OCI-LY1 (cell line): ENCODE measurements at regions not wholly inside any gene's neighbourhood (a gene's known extent, or its start where the extent isn't known, plus 50 kb on each side); places are given as distances from the start of the nearest gene placed in this dataset.

Experiments used
- H2AFZ ChIP-seq: fragments of 200-600 bp; sonication (generic), shearing (Covaris generic); 2 replicates; pipeline ENCODE4 v1.6.0; 2014; ENCODE audit warnings: antibody characterized with exemption, mild to moderate bottlenecking, low read length
- H3F3A ChIP-seq: fragments of 200-600 bp; sonication (generic), shearing (Covaris generic); 2 replicates; pipeline ENCODE4 v1.6.0; 2014; ENCODE audit warnings: mild to moderate bottlenecking, antibody characterized with exemption, low read length, moderate library complexity; ENCODE audit not compliant: insufficient read depth
- H3K27ac ChIP-seq: fragments of 200-600 bp; sonication (generic); 2 replicates; pipeline ENCODE4 v1.5.1; 2014; ENCODE audit warnings: low read length, mixed run types, mild to moderate bottlenecking, low read depth; ENCODE audit not compliant: poor library complexity, severe bottlenecking
- H3K27me3 ChIP-seq: fragments of 200-600 bp; sonication (generic); 2 replicates; pipeline ENCODE4 v1.6.0; 2014; ENCODE audit warnings: antibody characterized with exemption, mild to moderate bottlenecking, low read length, moderate library complexity; ENCODE audit not compliant: insufficient read depth
- H3K36me3 ChIP-seq: fragments of 200-600 bp; sonication (generic); 2 replicates; pipeline ENCODE4 v1.6.1; 2014; ENCODE audit warnings: mild to moderate bottlenecking, antibody characterized with exemption, low read length, moderate library complexity, mixed read lengths; ENCODE audit not compliant: insufficient read depth
- H3K4me1 ChIP-seq: fragments of 200-600 bp; sonication (generic); 2 replicates; pipeline ENCODE4 v1.5.1; 2014; ENCODE audit warnings: mild to moderate bottlenecking, low read length, moderate library complexity; ENCODE audit not compliant: insufficient read depth, severe bottlenecking
- H3K4me2 ChIP-seq: fragments of 200-600 bp; sonication (generic), shearing (Covaris generic); 2 replicates; pipeline ENCODE4 v1.6.1; 2014; ENCODE audit warnings: low read length
- H3K4me3 ChIP-seq: fragments of 200-600 bp; sonication (generic); 2 replicates; pipeline ENCODE4 v1.5.1; 2014; ENCODE audit warnings: low read length, low read depth, mild to moderate bottlenecking, mixed read lengths; ENCODE audit not compliant: poor library complexity, severe bottlenecking
- H3K79me2 ChIP-seq: fragments of 200-600 bp; shearing (Covaris generic); 2 replicates; pipeline ENCODE4 v1.6.1; 2016; ENCODE audit warnings: mixed run types, low read length, mixed read lengths; ENCODE audit not compliant: insufficient read depth
- H3K9ac ChIP-seq: fragments of 200-600 bp; sonication (generic), shearing (Covaris generic); 2 replicates; pipeline ENCODE4 v1.6.1; 2014; ENCODE audit warnings: mild to moderate bottlenecking, low read length, mixed read lengths
- H3K9me2 ChIP-seq: fragments of 200-600 bp; sonication (generic), shearing (Covaris generic); 2 replicates; pipeline ENCODE4 v1.6.1; 2014; ENCODE audit warnings: low read depth, mild to moderate bottlenecking, low read length, mixed read lengths
- H3K9me3 ChIP-seq: fragments of 200-600 bp; shearing (Covaris generic); 2 replicates; pipeline ENCODE4 v1.6.1; 2014; ENCODE audit warnings: low read length, mixed read lengths
- H4K20me1 ChIP-seq: fragments of 200-600 bp; sonication (generic), shearing (Covaris generic); 2 replicates; pipeline ENCODE4 v1.6.0; 2016; ENCODE audit warnings: mild to moderate bottlenecking, low read length; ENCODE audit not compliant: insufficient read depth
- EZH2 ChIP-seq: fragments of 200-600 bp; sonication (generic), shearing (Covaris generic); IDR thresholded peaks from 2 replicates; pipeline ENCODE4 v1.8.0; 2017; ENCODE audit warnings: borderline replicate concordance, mixed run types, mild to moderate bottlenecking, antibody characterized with exemption, low read length, moderate library complexity, mixed read lengths
- TF ChIP-seq, protein P1 (sequence below): fragments of 200-600 bp; sonication (generic), shearing (Covaris generic); IDR thresholded peaks from 2 replicates; pipeline ENCODE4 v1.5.1; 2017; ENCODE audit warnings: mild to moderate bottlenecking, antibody characterized with exemption, low read length, moderate library complexity, mixed read lengths

DNA sequence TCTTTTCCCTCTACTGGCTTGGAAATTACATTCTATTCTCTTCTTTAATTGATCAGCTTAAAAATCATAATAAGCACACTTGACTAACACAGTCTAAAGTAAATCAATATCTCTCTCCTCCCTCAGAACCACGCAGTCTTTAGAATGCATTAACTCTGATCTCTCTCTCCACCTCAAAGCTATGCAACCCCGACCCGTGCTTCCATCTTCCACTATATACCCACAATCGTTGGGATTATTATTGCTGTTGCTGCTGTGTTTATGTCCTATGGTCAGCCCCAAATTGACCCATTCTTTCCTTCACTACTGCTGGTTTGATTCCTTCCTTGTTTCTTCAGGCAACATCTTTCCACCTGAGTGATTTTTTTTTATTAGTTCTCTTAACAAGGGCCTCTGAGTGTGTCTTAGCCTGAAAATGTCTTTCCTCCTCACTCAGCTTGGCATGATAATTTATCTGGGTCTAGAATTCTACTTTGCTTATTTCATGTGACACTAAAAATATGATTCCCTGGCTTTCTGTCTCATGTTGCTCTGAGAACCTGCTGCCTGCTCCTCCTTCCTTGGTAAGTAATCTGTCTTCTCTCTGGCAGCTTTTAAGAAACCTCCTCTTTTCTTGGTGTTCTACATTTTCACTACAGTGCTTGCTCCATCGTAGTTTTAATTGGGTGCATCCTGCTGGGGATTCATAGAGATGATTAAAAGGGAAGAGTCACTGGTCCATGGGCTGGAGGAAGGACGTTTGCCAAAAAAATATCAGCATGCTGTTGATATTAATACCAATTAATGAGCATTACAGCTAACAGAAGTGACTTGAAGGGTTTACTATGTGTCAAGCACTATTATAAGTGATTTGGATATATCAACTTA is 472.2 kb downstream of the MATN1 start:
- Histone ChIP-seq H3K79me2 (no peaks in the 10 kb centered on the region), H2AFZ (no peak overlapping the region), H3F3A (no peaks in the 10 kb centered on the region), H3K9me2 (no peaks in the 10 kb centered on the region), H3K4me1 (no peaks in the 10 kb centered on the region), H3K36me3 (no peaks in the 10 kb centered on the region), H3K9me3 (no peaks in the 10 kb centered on the region), H3K4me3 (no peak overlapping the region), H3K27ac (no peak overlapping the region), H3K9ac (no peak overlapping the region), H3K4me2 (no peak overlapping the region), H3K27me3 (no peaks in the 10 kb centered on the region), H4K20me1 (no peaks in the 10 kb centered on the region)
- no peak for TF ChIP-seq EZH2
- TF ChIP-seq, protein P1, sequence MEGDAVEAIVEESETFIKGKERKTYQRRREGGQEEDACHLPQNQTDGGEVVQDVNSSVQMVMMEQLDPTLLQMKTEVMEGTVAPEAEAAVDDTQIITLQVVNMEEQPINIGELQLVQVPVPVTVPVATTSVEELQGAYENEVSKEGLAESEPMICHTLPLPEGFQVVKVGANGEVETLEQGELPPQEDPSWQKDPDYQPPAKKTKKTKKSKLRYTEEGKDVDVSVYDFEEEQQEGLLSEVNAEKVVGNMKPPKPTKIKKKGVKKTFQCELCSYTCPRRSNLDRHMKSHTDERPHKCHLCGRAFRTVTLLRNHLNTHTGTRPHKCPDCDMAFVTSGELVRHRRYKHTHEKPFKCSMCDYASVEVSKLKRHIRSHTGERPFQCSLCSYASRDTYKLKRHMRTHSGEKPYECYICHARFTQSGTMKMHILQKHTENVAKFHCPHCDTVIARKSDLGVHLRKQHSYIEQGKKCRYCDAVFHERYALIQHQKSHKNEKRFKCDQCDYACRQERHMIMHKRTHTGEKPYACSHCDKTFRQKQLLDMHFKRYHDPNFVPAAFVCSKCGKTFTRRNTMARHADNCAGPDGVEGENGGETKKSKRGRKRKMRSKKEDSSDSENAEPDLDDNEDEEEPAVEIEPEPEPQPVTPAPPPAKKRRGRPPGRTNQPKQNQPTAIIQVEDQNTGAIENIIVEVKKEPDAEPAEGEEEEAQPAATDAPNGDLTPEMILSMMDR, result no peak

DNA sequence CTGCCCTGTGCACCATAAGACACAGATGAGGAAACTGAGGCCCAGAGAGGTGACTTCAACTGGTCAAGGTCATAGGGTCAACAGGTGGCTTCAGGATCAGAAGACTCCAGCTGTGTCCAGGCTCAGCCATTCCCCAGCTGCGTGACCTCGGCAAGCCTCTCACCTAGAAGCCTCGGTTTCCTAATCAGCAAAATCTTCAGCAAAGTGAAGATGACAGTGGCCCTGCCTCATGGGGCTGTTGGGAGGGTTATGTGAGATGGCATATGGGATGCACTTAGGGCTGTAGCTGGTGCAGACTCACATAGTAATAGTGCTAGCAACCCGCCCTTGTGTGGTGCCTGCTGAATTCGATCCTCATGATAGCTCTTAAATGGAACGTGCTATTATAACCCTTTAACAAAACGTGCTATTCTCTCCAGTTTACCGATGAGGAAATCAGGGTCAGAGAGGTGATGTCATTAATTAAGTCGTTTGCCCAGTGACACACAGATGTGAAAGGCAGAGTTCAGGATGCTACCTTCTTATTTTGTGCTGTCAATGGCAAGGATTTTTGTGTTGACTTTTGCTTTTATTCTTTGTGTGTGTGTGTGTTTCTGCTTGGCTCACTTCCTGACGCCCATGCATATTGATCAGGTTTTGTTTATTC is 472.9 kb downstream of the MATN1 start:
- H4K20me1 ChIP-seq, result no peaks in the 10 kb centered on the region
- no peaks in the 10 kb centered on the region for H3K4me1 ChIP-seq
- no peak overlapping the region for H3K4me3 ChIP-seq
- H2AFZ ChIP-seq, result no peak overlapping the region
- H3K4me2 ChIP-seq, result no peak overlapping the region
- H3K27ac ChIP-seq, result no peak overlapping the region
- no peak for TF ChIP-seq EZH2
- TF ChIP-seq, protein P1, result no peak
- no peaks in the 10 kb centered on the region for H3K27me3 ChIP-seq
- H3K9me2 ChIP-seq, result no peaks in the 10 kb centered on the region
- H3K9ac ChIP-seq, result no peak overlapping the region
- H3K79me2 ChIP-seq, result no peaks in the 10 kb centered on the region
- H3K36me3 ChIP-seq, result no peaks in the 10 kb centered on the region
- no peaks in the 10 kb centered on the region for H3K9me3 ChIP-seq
- H3F3A ChIP-seq, result no peaks in the 10 kb centered on the region

DNA sequence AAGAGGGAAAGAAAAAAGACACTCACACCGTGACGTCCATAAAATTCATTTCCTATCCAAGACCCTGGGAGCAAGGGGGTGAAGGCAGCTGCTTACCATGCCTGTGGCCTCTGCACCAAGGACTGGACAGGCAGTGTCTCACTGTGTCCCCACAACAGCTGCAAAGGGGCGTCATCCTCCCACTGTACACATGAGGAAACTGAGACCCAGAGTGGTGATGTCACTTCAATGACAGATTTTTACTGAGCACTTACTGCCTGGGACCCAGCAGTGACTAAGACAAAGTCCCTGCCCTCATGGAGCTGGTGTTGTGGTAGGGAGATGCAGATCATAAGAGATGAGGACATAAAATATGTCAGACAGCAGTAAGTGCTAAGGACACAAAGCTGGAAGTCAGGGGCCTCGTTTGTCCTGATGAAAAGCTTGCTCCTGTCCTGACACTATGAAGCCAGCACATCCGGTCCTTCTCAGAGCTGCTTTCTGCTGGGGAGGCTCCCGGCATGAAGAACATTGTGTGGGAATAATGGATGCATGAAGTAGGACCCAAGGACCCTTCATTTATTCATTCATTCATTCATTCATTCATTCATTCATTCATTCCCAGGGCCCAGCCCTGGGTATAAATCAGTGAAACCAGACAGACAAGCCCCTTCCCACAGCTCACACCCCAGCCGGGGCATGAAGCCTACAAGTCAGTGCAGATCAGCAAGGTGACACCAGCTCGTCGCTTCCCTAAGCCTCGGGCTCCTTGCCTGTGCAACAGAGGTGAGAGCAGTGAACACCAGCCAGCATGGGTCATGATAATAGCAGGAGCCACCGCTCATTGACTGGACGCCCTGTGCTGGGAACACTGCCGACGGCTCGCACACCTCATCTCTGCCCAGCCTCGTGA is 473.7 kb downstream of the MATN1 start:
- H3K9me3 ChIP-seq, result no peaks in the 10 kb centered on the region
- H3K9me2 ChIP-seq, result no peaks in the 10 kb centered on the region
- no peak overlapping the region for H3K27ac ChIP-seq
- H3K36me3 ChIP-seq, result no peaks in the 10 kb centered on the region
- no peaks in the 10 kb centered on the region for H3F3A ChIP-seq
- H3K9ac ChIP-seq, result no peak overlapping the region
- no peak for TF ChIP-seq EZH2
- TF ChIP-seq, protein P1, result no peak
- H3K4me2 ChIP-seq, result no peak overlapping the region
- H4K20me1 ChIP-seq, result no peaks in the 10 kb centered on the region
- no peaks in the 10 kb centered on the region for H3K4me1 ChIP-seq
- no peak overlapping the region for H3K4me3 ChIP-seq
- H3K79me2 ChIP-seq, result no peaks in the 10 kb centered on the region
- H3K27me3 ChIP-seq, result no peaks in the 10 kb centered on the region
- no peak overlapping the region for H2AFZ ChIP-seq
